ENCODE measurements at regions not wholly inside any gene's neighbourhood (a gene's known extent, or its start where the extent isn't known, plus 50 kb on each side); places are given as distances from the start of the nearest gene placed in this dataset.

- no peaks in the 10 kb centered on the region for H3K4me1 Mint-ChIP-seq
- no peak overlapping the region for H3K27ac Mint-ChIP-seq
- Histone ChIP-seq H3K9ac (ENCODE audit: low read length) (no peak overlapping the region), H3K4me3 (ENCODE audit: control extremely low read depth in 1 of 5, extremely low read depth in 1 of 5, insufficient read depth in 1 of 5, low read depth in 2 of 5, low read length in 4 of 5) (no peak overlapping the region), H2AFZ (ENCODE audit: insufficient read depth, low read depth, low read length, poor library complexity, severe bottlenecking) (no peak overlapping the region), H3K9me3 (ENCODE audit: control extremely low read depth in 1 of 3, control insufficient read depth in 2 of 3, insufficient read depth in 1 of 3, low read length in 2 of 3) (no peaks in the 10 kb centered on the region), H4K20me1 (ENCODE audit: control insufficient read depth, insufficient read depth, low read length, poor library complexity, severe bottlenecking) (no peaks in the 10 kb centered on the region), H3K4me1 (ENCODE audit: control insufficient read depth in 2 of 2, insufficient read depth in 2 of 2, low read length in 2 of 2) (no peaks in the 10 kb centered on the region), H3K79me2 (ENCODE audit: control insufficient read depth, insufficient read depth, low read length) (no peaks in the 10 kb centered on the region), H3K27ac (ENCODE audit: low read length in 2 of 2) (no peak overlapping the region), H3K36me3 (replicated peaks in 1 of 2; ENCODE audit: control extremely low read depth in 1 of 2, control insufficient read depth in 1 of 2, extremely low read depth in 1 of 2, insufficient read depth in 2 of 2, low read length in 1 of 2) (no peaks in the 10 kb centered on the region), H3K27me3 (replicated peaks in 1 of 4; ENCODE audit: control extremely low read depth in 1 of 4, control insufficient read depth in 3 of 4, insufficient read depth in 4 of 4, low read length in 3 of 4) (no peaks in the 10 kb centered on the region), H3K4me2 (replicated peaks; ENCODE audit: low read depth, low read length, poor library complexity, severe bottlenecking) (no peak overlapping the region)
- CTCF ChIA-PET, result no interaction called here
- POLR2A ChIA-PET, result no interaction called here
- no peak for TF ChIP-seq CTCF (IDR thresholded peaks at IDR 0.05)
- no peak for TF ChIP-seq EZH2 (IDR thresholded peaks at IDR 0.05; ENCODE audit: borderline replicate concordance, insufficient read depth, low read depth, low read length, poor library complexity, severe bottlenecking)
- intact Hi-C loops (cut with micrococcal nuclease), result no loop called here
- ATAC-seq (ENCODE audit: low read depth), result no peak
- H3K4me3 Mint-ChIP-seq, result no peak overlapping the region
- no peak for DNase-seq
- 64% methylated on average over 2 of the region's 3 CpGs for WGBS (ENCODE audit: insufficient coverage)
- H3K27me3 Mint-ChIP-seq, result no peaks in the 10 kb centered on the region
- no peaks in the 10 kb centered on the region for H3K9me3 Mint-ChIP-seq (ENCODE audit: insufficient read depth)
These were observed 346.8 kb upstream of the ZNF717 start for GRCh38 chr3:76132154-76132470.

GRCh38 chr3:76134166-76134565 lies 348.8 kb upstream of the ZNF717 start:
- no peak overlapping the region for H3K27ac Mint-ChIP-seq
- no peak overlapping the region for H2AFZ ChIP-seq (ENCODE audit: insufficient read depth, low read depth, low read length, poor library complexity, severe bottlenecking)
- POLR2A ChIA-PET, result no interaction called here

More at GRCh38 chr3:76134166-76134565, 348.8 kb upstream of the ZNF717 start:
- intact Hi-C loops (cut with micrococcal nuclease), result no loop called here
- Histone ChIP-seq H3K4me1 (ENCODE audit: control insufficient read depth in 2 of 2, insufficient read depth in 2 of 2, low read length in 2 of 2) (no peaks in the 10 kb centered on the region), H3K36me3 (replicated peaks in 1 of 2; ENCODE audit: control extremely low read depth in 1 of 2, control insufficient read depth in 1 of 2, extremely low read depth in 1 of 2, insufficient read depth in 2 of 2, low read length in 1 of 2) (no peaks in the 10 kb centered on the region), H3K4me2 (replicated peaks; ENCODE audit: low read depth, low read length, poor library complexity, severe bottlenecking) (no peak overlapping the region), H3K9ac (ENCODE audit: low read length) (no peak overlapping the region), H3K9me3 (ENCODE audit: control extremely low read depth in 1 of 3, control insufficient read depth in 2 of 3, insufficient read depth in 1 of 3, low read length in 2 of 3) (no peaks in the 10 kb centered on the region), H4K20me1 (ENCODE audit: control insufficient read depth, insufficient read depth, low read length, poor library complexity, severe bottlenecking) (no peaks in the 10 kb centered on the region), H3K79me2 (ENCODE audit: control insufficient read depth, insufficient read depth, low read length) (no peaks in the 10 kb centered on the region), H3K4me3 (ENCODE audit: control extremely low read depth in 1 of 5, extremely low read depth in 1 of 5, insufficient read depth in 1 of 5, low read depth in 2 of 5, low read length in 4 of 5) (no peak overlapping the region), H3K27me3 (replicated peaks in 1 of 4; ENCODE audit: control extremely low read depth in 1 of 4, control insufficient read depth in 3 of 4, insufficient read depth in 4 of 4, low read length in 3 of 4) (no peaks in the 10 kb centered on the region), H3K27ac (ENCODE audit: low read length in 2 of 2) (no peak overlapping the region)
- no peak for ATAC-seq (ENCODE audit: low read depth)
- 74% methylated on average over 3 of the region's 6 CpGs for WGBS (ENCODE audit: insufficient coverage)
- Mint-ChIP-seq H3K4me3 (no peak overlapping the region), H3K9me3 (ENCODE audit: insufficient read depth) (no peaks in the 10 kb centered on the region), H3K27me3 (no peaks in the 10 kb centered on the region), H3K4me1 (no peaks in the 10 kb centered on the region)
- CTCF ChIA-PET, result no interaction called here
- DNase-seq, result no peak
- TF ChIP-seq EZH2 (IDR thresholded peaks at IDR 0.05; ENCODE audit: borderline replicate concordance, insufficient read depth, low read depth, low read length, poor library complexity, severe bottlenecking), result no peak
- TF ChIP-seq CTCF (IDR thresholded peaks at IDR 0.05), result no peak
